H9 (cell line): ENCODE measurements at regions not wholly inside any gene's neighbourhood (a gene's known extent, or its start where the extent isn't known, plus 50 kb on each side); places are given as distances from the start of the nearest gene placed in this dataset.

ENCODE experiments used
- DNase-seq: peaks from one replicate; pipeline ENCODE4 v3.0.0-alpha.2; 2017
- H2AFZ ChIP-seq: one replicate; pipeline ENCODE4 v1.6.1; 2013; ENCODE audit warnings: mild to moderate bottlenecking, low read length, control low read depth, moderate library complexity
- H2AK5ac ChIP-seq: 2 replicates; pipeline ENCODE4 v1.6.1; 2013; ENCODE audit warnings: low read length, control low read depth, mixed read lengths; ENCODE audit not compliant: insufficient read length
- H2BK120ac ChIP-seq: one replicate; pipeline ENCODE4 v1.6.1; 2013; ENCODE audit warnings: low read depth, mild to moderate bottlenecking, low read length, control low read depth, inconsistent platforms; ENCODE audit not compliant: poor library complexity, severe bottlenecking
- H2BK12ac ChIP-seq: 2 replicates; pipeline ENCODE4 v1.6.1; 2013; ENCODE audit warnings: low read length, control low read depth, mixed read lengths, low read depth; ENCODE audit not compliant: insufficient read length
- H2BK15ac ChIP-seq: 2 replicates; pipeline ENCODE4 v1.6.1; 2013; ENCODE audit warnings: low read depth, low read length, control low read depth
- H2BK20ac ChIP-seq: one replicate; pipeline ENCODE4 v1.6.1; 2013; ENCODE audit warnings: low read depth, mild to moderate bottlenecking, low read length, control low read depth, inconsistent platforms; ENCODE audit not compliant: poor library complexity, severe bottlenecking
- H2BK5ac ChIP-seq: 2 replicates; pipeline ENCODE4 v1.6.1; 2013; ENCODE audit warnings: low read length, control low read depth, mixed read lengths; ENCODE audit not compliant: insufficient read length
- H3K14ac ChIP-seq: 2 replicates; pipeline ENCODE4 v1.6.1; 2013; ENCODE audit warnings: low read length, control low read depth; ENCODE audit not compliant: insufficient read depth
- H3K18ac ChIP-seq: 2 replicates; pipeline ENCODE4 v1.6.1; 2013; ENCODE audit warnings: low read depth, mild to moderate bottlenecking, mixed read lengths, low read length, control low read depth; ENCODE audit not compliant: insufficient read length
- H3K23ac ChIP-seq: 2 replicates; pipeline ENCODE4 v1.6.1; 2013; ENCODE audit warnings: low read length, control low read depth, mixed read lengths, low read depth; ENCODE audit not compliant: insufficient read length
- H3K23me2 ChIP-seq: 2 replicates; pipeline ENCODE4 v1.6.1; 2013; ENCODE audit warnings: low read depth, mild to moderate bottlenecking, mixed read lengths, low read length, control low read depth; ENCODE audit not compliant: insufficient read length, poor library complexity, severe bottlenecking
- H3K27ac ChIP-seq: 2 replicates; pipeline ENCODE4 v1.5.1; 2013; ENCODE audit warnings: low read length, control low read depth, mixed read lengths, low read depth; ENCODE audit not compliant: insufficient read length
- H3K27me3 ChIP-seq: 2 replicates; pipeline ENCODE4 v1.6.1; 2013; ENCODE audit warnings: low read length, control low read depth, inconsistent platforms; ENCODE audit not compliant: insufficient read depth
- H3K4ac ChIP-seq: 2 replicates; pipeline ENCODE4 v1.6.1; 2013; ENCODE audit warnings: low read depth, mild to moderate bottlenecking, control low read depth, inconsistent platforms, low read length, moderate library complexity
- H3K4me1 ChIP-seq: 2 replicates; pipeline ENCODE4 v1.6.1; 2013; ENCODE audit warnings: low read length, control low read depth, inconsistent platforms; ENCODE audit not compliant: insufficient read depth
- H3K4me2 ChIP-seq: 2 replicates; pipeline ENCODE4 v1.6.1; 2013; ENCODE audit warnings: low read length, control low read depth, mixed read lengths; ENCODE audit not compliant: insufficient read length, insufficient read depth
- H3K56ac ChIP-seq: 2 replicates; pipeline ENCODE4 v1.6.1; 2013; ENCODE audit warnings: low read depth, mild to moderate bottlenecking, mixed read lengths, low read length, control low read depth; ENCODE audit not compliant: insufficient read length
- H3K79me1 ChIP-seq: 2 replicates; pipeline ENCODE4 v1.6.1; 2013; ENCODE audit warnings: low read depth, mild to moderate bottlenecking, moderate library complexity, low read length, control low read depth, inconsistent platforms; ENCODE audit not compliant: insufficient read depth, poor library complexity, severe bottlenecking
- H3K79me2 ChIP-seq: 2 replicates; pipeline ENCODE4 v1.6.1; 2013; ENCODE audit warnings: low read length, control low read depth, inconsistent platforms; ENCODE audit not compliant: insufficient read depth
- H3K9ac ChIP-seq: 2 replicates; pipeline ENCODE4 v1.6.1; 2013; ENCODE audit warnings: low read length, control low read depth, mixed read lengths; ENCODE audit not compliant: insufficient read length; ENCODE audit errors: extremely low read depth
- H3K9me3 ChIP-seq: one replicate; pipeline ENCODE4 v1.6.1; 2013; ENCODE audit warnings: low read depth, low read length, inconsistent platforms; ENCODE audit not compliant: control insufficient read depth
- H3T11ph ChIP-seq: one replicate; pipeline ENCODE4 v1.6.1; 2013; ENCODE audit warnings: mild to moderate bottlenecking, low read length, control low read depth, inconsistent platforms
- H4K20me1 ChIP-seq: one replicate; pipeline ENCODE4 v1.6.1; 2013; ENCODE audit not compliant: control insufficient read depth, insufficient read length, insufficient read depth
- H4K5ac ChIP-seq: 2 replicates; pipeline ENCODE4 v1.6.1; 2013; ENCODE audit warnings: low read depth, mild to moderate bottlenecking, mixed read lengths, low read length, control low read depth; ENCODE audit not compliant: insufficient read length
- H4K8ac ChIP-seq: replicated peaks from 2 replicates; pipeline ENCODE4 v1.6.1; 2013; ENCODE audit warnings: low read length, control low read depth, mixed read lengths, low read depth; ENCODE audit not compliant: insufficient read length
- H4K91ac ChIP-seq: 2 replicates; pipeline ENCODE4 v1.6.1; 2013; ENCODE audit warnings: low read depth, mild to moderate bottlenecking, moderate library complexity, mixed read lengths, low read length, control low read depth; ENCODE audit not compliant: insufficient read length
- H3K27ac Mint-ChIP-seq, 3 experiments: 2 replicates in 2 of 3; 3 replicates in 1 of 3; pipeline ENCODE4 v1.8.0; 2020 to 2021; ENCODE audit warnings: mixed read lengths in 3 of 3, mild to moderate bottlenecking in 1 of 3, moderate library complexity in 1 of 3
- H3K27me3 Mint-ChIP-seq: 2 replicates; pipeline ENCODE4 v1.8.0; 2021; ENCODE audit warnings: low read depth, mild to moderate bottlenecking, moderate library complexity, mixed read lengths
- H3K36me3 Mint-ChIP-seq, 3 experiments: 2 replicates in 2 of 3; 3 replicates in 1 of 3; pipeline ENCODE4 v1.8.0; 2020 to 2021; ENCODE audit warnings: low read depth in 3 of 3, mixed read lengths in 3 of 3; ENCODE audit not compliant: insufficient read depth in 1 of 3
- H3K4me1 Mint-ChIP-seq, 2 experiments: 2 replicates each; pipeline ENCODE4 v1.8.0; 2020; ENCODE audit warnings: mixed read lengths in 2 of 2
- H3K4me3 Mint-ChIP-seq, 2 experiments: 2 replicates in 1 of 2; 3 replicates in 1 of 2; pipeline ENCODE4 v1.8.0; 2020 to 2021; ENCODE audit warnings: mild to moderate bottlenecking in 2 of 2, mixed read lengths in 2 of 2, moderate library complexity in 1 of 2
- H3K9me3 Mint-ChIP-seq, 2 experiments: 2 replicates in 1 of 2; 3 replicates in 1 of 2; pipeline ENCODE4 v1.8.0; 2020; ENCODE audit warnings: mild to moderate bottlenecking in 2 of 2, mixed read lengths in 2 of 2, moderate library complexity in 1 of 2
- CTCF ChIP-seq: fragments of 200-600 bp; sonication (generic); conservative IDR thresholded peaks from 3 replicates; pipeline ENCODE4 v1.8.0; 2021; ENCODE audit warnings: antibody characterized with exemption, mild to moderate bottlenecking
- WGBS: extraction: QIAGEN DNeasy Blood & Tissue Kit; methylation state at CpG from one replicate; pipeline ENCODE4 v1.1.7; 2013; ENCODE audit warnings: missing lambda C conversion rate, low lambda C conversion rate, mixed read lengths; ENCODE audit not compliant: insufficient read length; ENCODE audit errors: extremely low coverage; 5-methylcytosine and 5-hydroxymethylcytosine counted together

- Histone ChIP-seq H3K56ac (no peak overlapping the region), H2BK5ac (no peak overlapping the region), H3K23me2 (no peaks in the 10 kb centered on the region), H3K27ac (no peak overlapping the region), H3K9me3 (no peaks in the 10 kb centered on the region), H3K79me1 (no peaks in the 10 kb centered on the region), H4K5ac (no peak overlapping the region), H3K9ac (no peak overlapping the region), H3T11ph (no peak overlapping the region), H3K14ac (no peak overlapping the region), H3K23ac (no peak overlapping the region), H4K8ac (no peak overlapping the region), H2BK12ac (no peak overlapping the region), H2BK15ac (no peak overlapping the region), H2BK120ac (no peak overlapping the region), H3K4ac (no peak overlapping the region), H3K27me3 (no peaks in the 10 kb centered on the region), H3K4me1 (no peaks in the 10 kb centered on the region), H3K4me2 (no peak overlapping the region), H4K20me1 (no peaks in the 10 kb centered on the region), H2AK5ac (no peak overlapping the region), H2AFZ (no peak overlapping the region), H2BK20ac (no peak overlapping the region), H3K18ac (no peak overlapping the region), H4K91ac (no peak overlapping the region), H3K79me2 (no peaks in the 10 kb centered on the region)
- Mint-ChIP-seq H3K4me3 (no peak overlapping the region), H3K4me1 (no peaks in the 10 kb centered on the region), H3K9me3 (no peaks in the 10 kb centered on the region), H3K27me3 (no peaks in the 10 kb centered on the region), H3K36me3 (no peaks in the 10 kb centered on the region), H3K27ac (no peak overlapping the region)
- no peak for DNase-seq
- no peak for TF ChIP-seq CTCF
- WGBS: no CpG with 5 or more reads among the region's 6 CpGs
Observed at GRCh38 chr6:156525541-156525940, 251.6 kb upstream of the ARID1B start.
